OCI-LY1 (cell line): ENCODE measurements at regions not wholly inside any gene's neighbourhood (a gene's known extent, or its start where the extent isn't known, plus 50 kb on each side); places are given as distances from the start of the nearest gene placed in this dataset.

Source experiments
- H2AFZ ChIP-seq: fragments of 200-600 bp; sonication (generic), shearing (Covaris generic); 2 replicates; pipeline ENCODE4 v1.6.0; 2014; ENCODE audit warnings: antibody characterized with exemption, mild to moderate bottlenecking, low read length
- H3F3A ChIP-seq: fragments of 200-600 bp; sonication (generic), shearing (Covaris generic); 2 replicates; pipeline ENCODE4 v1.6.0; 2014; ENCODE audit warnings: mild to moderate bottlenecking, antibody characterized with exemption, low read length, moderate library complexity; ENCODE audit not compliant: insufficient read depth
- H3K27ac ChIP-seq: fragments of 200-600 bp; sonication (generic); 2 replicates; pipeline ENCODE4 v1.5.1; 2014; ENCODE audit warnings: low read length, mixed run types, mild to moderate bottlenecking, low read depth; ENCODE audit not compliant: poor library complexity, severe bottlenecking
- H3K27me3 ChIP-seq: fragments of 200-600 bp; sonication (generic); 2 replicates; pipeline ENCODE4 v1.6.0; 2014; ENCODE audit warnings: antibody characterized with exemption, mild to moderate bottlenecking, low read length, moderate library complexity; ENCODE audit not compliant: insufficient read depth
- H3K36me3 ChIP-seq: fragments of 200-600 bp; sonication (generic); 2 replicates; pipeline ENCODE4 v1.6.1; 2014; ENCODE audit warnings: mild to moderate bottlenecking, antibody characterized with exemption, low read length, moderate library complexity, mixed read lengths; ENCODE audit not compliant: insufficient read depth
- H3K4me1 ChIP-seq: fragments of 200-600 bp; sonication (generic); 2 replicates; pipeline ENCODE4 v1.5.1; 2014; ENCODE audit warnings: mild to moderate bottlenecking, low read length, moderate library complexity; ENCODE audit not compliant: insufficient read depth, severe bottlenecking
- H3K4me2 ChIP-seq: fragments of 200-600 bp; sonication (generic), shearing (Covaris generic); 2 replicates; pipeline ENCODE4 v1.6.1; 2014; ENCODE audit warnings: low read length
- H3K4me3 ChIP-seq: fragments of 200-600 bp; sonication (generic); 2 replicates; pipeline ENCODE4 v1.5.1; 2014; ENCODE audit warnings: low read length, low read depth, mild to moderate bottlenecking, mixed read lengths; ENCODE audit not compliant: poor library complexity, severe bottlenecking
- H3K79me2 ChIP-seq: fragments of 200-600 bp; shearing (Covaris generic); 2 replicates; pipeline ENCODE4 v1.6.1; 2016; ENCODE audit warnings: mixed run types, low read length, mixed read lengths; ENCODE audit not compliant: insufficient read depth
- H3K9ac ChIP-seq: fragments of 200-600 bp; sonication (generic), shearing (Covaris generic); 2 replicates; pipeline ENCODE4 v1.6.1; 2014; ENCODE audit warnings: mild to moderate bottlenecking, low read length, mixed read lengths
- H3K9me2 ChIP-seq: fragments of 200-600 bp; sonication (generic), shearing (Covaris generic); 2 replicates; pipeline ENCODE4 v1.6.1; 2014; ENCODE audit warnings: low read depth, mild to moderate bottlenecking, low read length, mixed read lengths
- H3K9me3 ChIP-seq: fragments of 200-600 bp; shearing (Covaris generic); 2 replicates; pipeline ENCODE4 v1.6.1; 2014; ENCODE audit warnings: low read length, mixed read lengths
- H4K20me1 ChIP-seq: fragments of 200-600 bp; sonication (generic), shearing (Covaris generic); 2 replicates; pipeline ENCODE4 v1.6.0; 2016; ENCODE audit warnings: mild to moderate bottlenecking, low read length; ENCODE audit not compliant: insufficient read depth
- EZH2 ChIP-seq: fragments of 200-600 bp; sonication (generic), shearing (Covaris generic); IDR thresholded peaks from 2 replicates; pipeline ENCODE4 v1.8.0; 2017; ENCODE audit warnings: borderline replicate concordance, mixed run types, mild to moderate bottlenecking, antibody characterized with exemption, low read length, moderate library complexity, mixed read lengths
- TF ChIP-seq, protein P1 (sequence below): fragments of 200-600 bp; sonication (generic), shearing (Covaris generic); IDR thresholded peaks from 2 replicates; pipeline ENCODE4 v1.5.1; 2017; ENCODE audit warnings: mild to moderate bottlenecking, antibody characterized with exemption, low read length, moderate library complexity, mixed read lengths

GRCh38 chr2:120791962-120792297 is 56.3 kb downstream of the GLI2 start:
- Histone ChIP-seq H3K4me3 (no peak overlapping the region), H3K27ac (no peak overlapping the region), H4K20me1 (no peaks in the 10 kb centered on the region), H3K36me3 (no peaks in the 10 kb centered on the region), H2AFZ (no peak overlapping the region), H3K27me3 (peaks cover 7% of the 10 kb centered on the region; the same call in 1 of the 2 replicates), H3K4me1 (no peaks in the 10 kb centered on the region), H3F3A (no peaks in the 10 kb centered on the region), H3K4me2 (no peak overlapping the region), H3K9me2 (no peaks in the 10 kb centered on the region), H3K79me2 (no peaks in the 10 kb centered on the region), H3K9me3 (no peaks in the 10 kb centered on the region), H3K9ac (no peak overlapping the region)
- TF ChIP-seq, protein P1, sequence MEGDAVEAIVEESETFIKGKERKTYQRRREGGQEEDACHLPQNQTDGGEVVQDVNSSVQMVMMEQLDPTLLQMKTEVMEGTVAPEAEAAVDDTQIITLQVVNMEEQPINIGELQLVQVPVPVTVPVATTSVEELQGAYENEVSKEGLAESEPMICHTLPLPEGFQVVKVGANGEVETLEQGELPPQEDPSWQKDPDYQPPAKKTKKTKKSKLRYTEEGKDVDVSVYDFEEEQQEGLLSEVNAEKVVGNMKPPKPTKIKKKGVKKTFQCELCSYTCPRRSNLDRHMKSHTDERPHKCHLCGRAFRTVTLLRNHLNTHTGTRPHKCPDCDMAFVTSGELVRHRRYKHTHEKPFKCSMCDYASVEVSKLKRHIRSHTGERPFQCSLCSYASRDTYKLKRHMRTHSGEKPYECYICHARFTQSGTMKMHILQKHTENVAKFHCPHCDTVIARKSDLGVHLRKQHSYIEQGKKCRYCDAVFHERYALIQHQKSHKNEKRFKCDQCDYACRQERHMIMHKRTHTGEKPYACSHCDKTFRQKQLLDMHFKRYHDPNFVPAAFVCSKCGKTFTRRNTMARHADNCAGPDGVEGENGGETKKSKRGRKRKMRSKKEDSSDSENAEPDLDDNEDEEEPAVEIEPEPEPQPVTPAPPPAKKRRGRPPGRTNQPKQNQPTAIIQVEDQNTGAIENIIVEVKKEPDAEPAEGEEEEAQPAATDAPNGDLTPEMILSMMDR, result no peak
- no peak for TF ChIP-seq EZH2

- H3K9me3 ChIP-seq, result no peaks in the 10 kb centered on the region
- peaks cover 12% of the 10 kb centered on the region; the same call in 1 of the 2 replicates for H3K27me3 ChIP-seq
- no peak overlapping the region for H3K4me3 ChIP-seq
- H4K20me1 ChIP-seq, result no peaks in the 10 kb centered on the region
- H3K36me3 ChIP-seq, result no peaks in the 10 kb centered on the region
- no peaks in the 10 kb centered on the region for H3F3A ChIP-seq
- no peaks in the 10 kb centered on the region for H3K9me2 ChIP-seq
- H3K79me2 ChIP-seq, result no peaks in the 10 kb centered on the region
- no peak overlapping the region for H3K4me2 ChIP-seq
- no peak overlapping the region for H2AFZ ChIP-seq
- H3K4me1 ChIP-seq, result no peaks in the 10 kb centered on the region
- no peak overlapping the region for H3K27ac ChIP-seq
- TF ChIP-seq, protein P1, result no peak
- no peak for TF ChIP-seq EZH2
- no peak overlapping the region for H3K9ac ChIP-seq
Observed at GRCh38 chr2:120793682-120794403, 58.2 kb downstream of the GLI2 start.

- TF ChIP-seq, protein P1, result no peak
- TF ChIP-seq EZH2, result no peak
- H3K27ac ChIP-seq, result no peak overlapping the region
- H3K79me2 ChIP-seq, result no peaks in the 10 kb centered on the region
- no peaks in the 10 kb centered on the region for H3K9me2 ChIP-seq
- H3F3A ChIP-seq, result no peaks in the 10 kb centered on the region
- H3K4me2 ChIP-seq, result no peak overlapping the region
- H4K20me1 ChIP-seq, result no peaks in the 10 kb centered on the region
- H3K36me3 ChIP-seq, result no peaks in the 10 kb centered on the region
- no peak overlapping the region for H2AFZ ChIP-seq
- H3K27me3 ChIP-seq, result peaks cover 12% of the 10 kb centered on the region; the same call in 1 of the 2 replicates
- H3K9me3 ChIP-seq, result no peaks in the 10 kb centered on the region
- no peak overlapping the region for H3K9ac ChIP-seq
- H3K4me1 ChIP-seq, result no peaks in the 10 kb centered on the region
- H3K4me3 ChIP-seq, result no peak overlapping the region
Observed at GRCh38 chr2:120794716-120795115, 59.0 kb downstream of the GLI2 start.
